ENCODE measurements at regions not wholly inside any gene's neighbourhood (a gene's known extent, or its start where the extent isn't known, plus 50 kb on each side); places are given as distances from the start of the nearest gene placed in this dataset.

DNA sequence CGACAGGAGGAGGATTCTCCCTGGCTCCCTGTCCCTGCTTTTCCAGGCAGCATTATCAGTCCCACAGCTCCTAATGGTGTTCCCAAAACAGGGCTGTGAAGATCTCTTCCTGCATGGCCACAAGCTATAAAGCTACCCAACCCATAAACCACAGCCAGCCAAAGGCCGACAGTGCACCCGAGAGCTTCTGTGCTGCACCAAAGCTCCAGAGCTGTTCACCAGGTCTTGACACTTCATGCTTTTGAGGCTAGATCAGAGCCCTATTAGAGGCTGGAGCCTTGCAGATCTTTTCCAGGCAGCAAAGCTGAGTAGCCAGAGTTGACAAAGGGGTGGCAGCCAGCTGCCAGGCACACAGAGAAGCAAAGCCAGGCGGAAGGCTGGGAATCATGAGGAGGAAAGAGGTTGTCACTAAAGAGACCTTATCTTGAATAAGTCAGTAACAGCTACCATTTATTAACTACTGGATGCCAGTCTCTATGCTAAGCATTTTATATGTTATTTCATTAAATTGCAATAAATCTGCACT, 180.4 kb downstream of the KATNAL1 start:
- peak; percentile 12 for DNase-seq (ENCODE audit: low spot score)

DNA sequence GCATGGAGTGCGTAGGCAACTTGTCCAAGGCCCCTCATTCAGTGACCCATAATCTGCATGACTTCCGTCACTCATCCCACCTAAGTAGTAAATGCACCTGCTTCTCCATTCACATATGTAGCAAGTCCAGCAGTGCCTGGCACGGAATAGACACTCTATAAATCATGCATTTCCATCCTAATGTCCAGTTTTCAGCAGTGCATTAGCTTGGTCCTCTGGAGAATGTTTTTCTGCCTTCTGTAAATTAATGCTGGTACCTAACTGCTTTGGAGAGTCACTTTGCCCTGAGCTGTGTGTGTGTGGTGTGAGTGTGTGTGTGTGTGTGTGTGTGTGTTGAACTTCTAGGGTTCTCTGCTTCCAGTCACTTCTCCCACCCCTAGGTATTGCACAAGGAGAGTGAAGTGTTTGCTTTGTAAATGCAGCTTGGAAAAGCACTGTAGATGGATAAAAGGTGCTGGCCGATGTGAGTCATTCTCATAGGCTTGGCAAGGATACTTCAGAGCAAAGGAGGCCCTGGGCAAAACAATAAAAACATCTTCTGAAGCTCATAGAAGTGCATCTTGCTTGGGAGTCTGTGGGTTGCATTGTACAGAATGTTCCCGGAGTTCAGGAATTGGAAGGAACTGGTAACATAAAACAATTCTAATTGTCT, 181.8 kb downstream of the KATNAL1 start:
- DNase-seq (ENCODE audit: low spot score) = peak; percentile 79

DNA sequence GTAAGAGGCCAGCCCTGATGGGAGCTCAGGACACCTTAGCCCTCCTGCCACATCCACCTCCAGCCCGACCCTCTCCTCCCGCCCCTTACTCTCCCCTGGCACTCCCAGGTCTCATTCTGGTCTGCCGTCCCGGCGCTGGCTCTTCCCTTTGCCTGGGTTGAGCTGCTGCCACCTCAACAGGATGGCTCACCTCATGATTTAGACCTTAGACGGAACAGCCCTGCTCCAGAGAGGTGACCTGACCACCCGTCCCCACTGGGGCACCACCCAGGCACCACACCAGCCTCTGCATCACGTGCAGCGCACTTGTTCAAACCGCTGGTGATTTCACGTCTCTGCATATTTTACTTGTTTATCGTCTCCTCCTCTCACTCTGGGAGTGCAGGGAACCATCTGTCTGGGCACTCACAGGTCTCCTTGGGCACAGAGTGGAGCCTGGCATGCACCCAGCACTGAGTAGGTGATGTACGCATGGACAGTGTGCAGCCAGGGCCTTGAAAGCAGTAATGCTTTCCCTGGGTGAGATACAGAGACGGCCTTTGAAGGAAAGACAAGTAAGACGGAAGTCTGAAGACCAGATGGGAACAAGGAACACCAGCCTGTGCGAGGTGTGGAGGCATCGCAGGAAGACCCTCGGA, 183.1 kb downstream of the KATNAL1 start:
- DNase-seq (ENCODE audit: low spot score) = no peak

DNA sequence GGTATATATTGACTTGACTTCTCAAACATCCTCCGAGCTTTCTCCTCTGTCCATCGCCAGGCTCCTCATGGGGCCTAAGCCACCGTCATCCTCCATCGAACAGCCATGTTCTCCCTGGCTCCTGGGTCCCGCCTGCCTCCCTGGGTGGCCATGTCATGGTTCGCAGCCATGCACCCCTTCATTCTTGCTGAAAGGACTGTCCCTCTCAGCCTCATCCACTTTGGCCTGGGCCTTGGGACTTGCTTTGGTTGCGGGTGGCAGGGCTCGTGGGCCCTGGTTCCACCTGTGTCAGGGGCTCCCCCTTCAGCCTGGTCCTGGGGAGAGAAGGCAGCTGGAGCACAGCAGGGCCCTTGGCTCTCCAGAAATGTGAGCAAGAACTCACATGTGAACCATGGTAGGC, 183.8 kb downstream of the KATNAL1 start:
- no peak for DNase-seq (ENCODE audit: low spot score)

DNA sequence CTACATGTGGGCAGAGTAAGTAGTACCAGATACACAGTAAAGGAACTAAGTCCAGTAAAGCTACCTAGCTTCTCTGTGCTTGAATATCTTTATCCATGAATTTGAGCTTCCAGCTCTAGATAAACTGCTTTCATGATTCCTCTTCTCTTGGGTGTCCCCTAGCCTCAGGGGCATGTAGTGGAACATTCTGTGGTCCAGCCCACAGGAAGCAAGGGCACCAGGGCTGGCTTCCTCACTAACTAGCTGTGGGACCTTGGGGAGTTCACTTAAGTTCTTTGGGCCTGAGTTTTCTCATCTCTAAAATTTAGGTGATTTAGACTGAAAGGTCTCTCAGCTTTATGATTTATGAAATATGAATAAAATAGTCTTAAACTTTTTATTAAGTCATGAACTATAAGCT, 185.7 kb downstream of the KATNAL1 start:
- DNase-seq (ENCODE audit: low spot score) = no peak

DNA sequence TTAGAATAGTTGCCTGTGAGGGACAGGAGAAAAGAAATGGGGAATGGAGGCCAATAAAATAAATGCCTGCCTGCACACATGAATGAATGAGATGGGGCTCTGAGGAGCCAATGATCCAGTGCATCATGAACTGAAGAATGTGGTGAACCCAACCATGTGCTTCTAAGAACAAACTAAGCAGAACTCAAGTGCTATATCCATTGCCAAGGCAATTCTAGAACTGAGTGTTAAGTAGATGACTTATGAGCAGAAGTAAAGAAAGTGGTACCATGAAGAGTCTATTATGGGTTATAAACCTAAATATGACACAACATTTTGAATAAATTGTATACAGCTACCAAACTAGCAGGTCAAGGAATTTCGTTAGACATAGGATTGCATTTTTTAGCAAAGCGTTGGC, 186.1 kb downstream of the KATNAL1 start:
- DNase-seq (ENCODE audit: low spot score) = no peak

DNA sequence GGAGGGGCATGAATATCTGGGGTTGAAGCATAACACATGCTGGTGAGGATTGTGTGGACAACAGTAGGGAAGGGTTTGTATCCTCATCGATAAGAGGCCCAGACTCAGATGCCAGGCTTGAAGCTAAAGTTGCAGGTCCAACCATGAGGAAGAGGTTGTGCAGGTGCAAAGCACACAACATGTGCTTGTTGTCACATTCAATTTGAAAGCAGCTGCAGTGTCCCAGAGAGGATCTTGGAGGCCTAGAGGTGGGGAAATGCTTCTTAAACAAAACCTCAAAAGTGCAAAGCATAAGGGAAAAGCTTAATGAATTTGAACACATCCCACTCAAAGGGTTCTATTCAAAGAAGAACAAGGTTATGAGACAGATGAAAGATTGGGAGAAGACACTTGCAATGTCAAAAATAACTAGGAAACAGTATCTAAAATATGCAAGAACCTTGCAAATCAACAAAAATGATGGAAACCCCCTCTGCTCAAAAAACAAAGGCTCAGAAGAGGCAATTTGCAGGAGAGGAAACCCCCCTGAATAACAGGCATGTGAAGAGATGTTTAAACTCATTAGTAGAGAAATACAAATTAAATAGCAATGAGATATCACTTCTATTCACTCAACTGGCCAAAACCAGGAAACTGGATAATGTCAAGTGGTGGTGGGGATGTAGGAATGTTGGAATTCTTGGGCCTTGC, 187.1 kb downstream of the KATNAL1 start:
- DNase-seq (ENCODE audit: low spot score) = no peak

DNA sequence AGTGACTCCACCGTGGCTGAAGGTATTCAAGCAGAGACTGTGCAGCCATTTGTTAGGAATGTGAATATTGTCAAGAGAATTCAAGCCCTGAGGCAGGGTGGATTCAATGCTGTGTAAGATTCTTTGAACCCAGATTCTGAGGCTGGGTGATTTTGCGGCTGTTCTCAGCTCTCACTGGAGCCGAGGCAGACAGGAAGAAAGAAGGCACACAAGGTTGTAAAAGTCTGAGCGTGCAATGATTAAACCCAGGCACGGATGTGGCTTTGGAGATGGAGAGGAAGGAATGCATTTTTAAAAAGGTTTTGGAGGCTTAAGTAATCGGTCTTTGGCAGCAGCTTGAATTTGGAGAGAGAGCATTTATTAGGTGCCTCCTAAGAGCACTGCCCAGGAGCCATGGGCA, 187.9 kb downstream of the KATNAL1 start:
- DNase-seq (ENCODE audit: low spot score) = peak; percentile 88

DNA sequence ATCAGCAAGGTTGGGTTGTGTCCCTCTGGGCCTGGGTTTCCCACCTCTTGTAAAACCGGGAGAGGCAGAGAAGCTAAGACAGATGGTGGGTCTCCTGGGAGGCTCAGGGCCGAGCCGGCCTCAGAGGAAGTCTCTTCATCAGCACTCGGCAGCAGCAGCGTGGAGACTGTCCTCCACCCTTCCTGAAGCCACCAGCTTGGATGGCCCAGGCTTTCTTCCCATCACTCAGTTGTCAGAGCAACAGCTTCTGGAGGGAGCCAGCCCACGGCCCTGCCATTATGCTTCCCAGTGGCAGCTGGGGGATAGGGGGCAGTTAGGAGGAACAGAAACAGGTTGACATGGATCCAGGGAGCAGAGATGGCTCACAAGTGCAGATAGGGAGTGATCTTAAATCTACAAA, 191.0 kb downstream of the KATNAL1 start:
- no peak for DNase-seq (ENCODE audit: low spot score)

DNA sequence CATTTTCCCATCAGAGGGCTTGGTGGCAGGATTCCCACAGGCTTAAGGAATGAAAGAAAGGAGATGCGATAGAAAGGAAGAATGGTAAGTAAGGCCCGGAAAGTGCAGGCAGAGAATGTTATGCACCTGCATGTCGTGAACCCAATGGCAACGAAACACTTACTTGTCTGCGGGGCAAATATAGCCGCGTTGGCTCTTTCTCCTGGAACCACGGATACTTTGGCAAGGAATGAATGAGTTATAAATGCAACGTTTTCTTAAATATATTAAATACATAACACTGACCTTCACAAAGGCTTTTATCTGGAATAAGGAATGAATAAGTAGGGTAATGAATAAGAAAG, 192.1 kb downstream of the KATNAL1 start:
- no peak for DNase-seq (ENCODE audit: low spot score)

DNA sequence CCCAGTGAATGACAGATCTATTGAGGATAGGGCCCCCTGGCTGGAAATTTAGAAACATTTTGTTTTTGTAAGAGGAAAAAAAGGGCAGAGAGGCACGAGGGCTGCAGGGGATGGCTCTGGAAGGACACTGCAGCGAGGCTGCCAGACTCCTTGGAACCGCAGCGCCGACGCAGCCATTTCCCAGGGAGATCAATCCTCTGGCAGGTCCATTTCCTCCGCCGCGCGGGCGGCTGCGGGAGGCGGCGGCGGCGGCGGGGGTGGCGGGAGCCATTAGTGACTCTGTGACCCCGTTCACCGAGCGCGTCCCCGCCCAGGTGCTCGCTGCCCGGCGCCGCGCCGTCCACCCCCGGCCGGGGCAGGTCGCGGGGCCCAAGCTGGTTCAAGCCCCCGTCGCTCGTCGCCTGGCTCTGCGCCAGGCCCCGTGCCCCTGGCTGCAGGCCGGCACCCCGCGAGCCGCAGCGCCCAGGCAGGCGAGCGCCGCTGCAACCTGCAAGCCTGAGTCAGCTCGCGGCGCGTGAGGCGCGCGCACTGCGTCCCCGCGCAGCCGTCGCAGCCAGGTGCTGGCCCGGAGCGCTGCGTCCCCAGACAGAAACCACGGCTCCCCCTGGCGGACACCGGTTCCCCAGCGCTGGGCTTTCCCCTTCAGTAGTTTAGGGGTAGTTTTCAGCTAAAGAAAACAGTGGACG, 192.6 kb downstream of the KATNAL1 start:
- peak; percentile 75 for DNase-seq (ENCODE audit: low spot score)

DNA sequence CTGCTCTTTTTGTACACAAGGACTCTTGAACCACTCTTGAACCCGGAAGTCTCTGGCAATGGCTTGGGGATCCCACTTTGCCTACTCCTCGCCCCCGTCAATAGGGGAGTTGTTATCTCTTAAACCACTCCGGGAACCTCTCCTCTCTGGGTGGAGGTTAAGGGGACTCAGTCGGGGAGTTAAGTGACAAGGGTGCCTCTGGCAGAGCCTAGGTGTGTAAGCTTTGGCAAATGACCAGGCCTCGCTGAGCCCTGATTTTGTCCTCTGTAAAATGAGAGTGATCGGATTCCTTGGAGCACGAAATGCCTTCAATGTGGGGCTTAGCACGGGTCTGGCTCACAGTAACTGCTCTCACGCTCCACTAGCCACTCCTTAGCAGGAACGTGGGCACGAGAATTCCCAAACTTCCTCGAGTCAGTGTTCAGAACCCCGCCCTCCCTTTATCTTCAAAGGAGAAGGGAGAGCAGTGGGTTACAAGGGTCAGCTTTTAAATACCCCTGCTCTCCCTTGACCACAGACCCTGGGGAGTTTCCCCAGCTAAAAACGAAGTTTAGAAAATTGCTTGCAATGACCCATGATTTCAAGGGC, 193.3 kb downstream of the KATNAL1 start:
- no peak for DNase-seq (ENCODE audit: low spot score)

DNA sequence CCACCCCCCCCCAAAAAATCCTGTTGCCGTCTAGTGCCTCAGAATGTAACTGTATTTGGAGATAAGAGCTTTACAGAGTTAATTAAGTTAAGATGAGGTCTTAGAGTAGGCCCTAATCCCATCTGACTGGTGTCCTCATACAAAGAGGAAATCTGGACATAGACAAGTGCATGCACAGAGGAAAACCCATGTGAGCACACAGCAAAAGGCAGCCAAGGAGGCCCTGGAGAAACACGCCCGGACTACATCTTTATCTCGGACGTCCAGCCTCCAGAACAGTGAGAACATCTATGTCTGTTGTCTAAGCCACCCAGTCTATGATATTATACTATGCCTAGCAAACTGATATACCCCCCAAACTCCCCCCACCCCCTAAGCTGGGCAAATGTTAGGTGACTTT, 193.8 kb downstream of the KATNAL1 start:
- DNase-seq (ENCODE audit: low spot score) = no peak

DNA sequence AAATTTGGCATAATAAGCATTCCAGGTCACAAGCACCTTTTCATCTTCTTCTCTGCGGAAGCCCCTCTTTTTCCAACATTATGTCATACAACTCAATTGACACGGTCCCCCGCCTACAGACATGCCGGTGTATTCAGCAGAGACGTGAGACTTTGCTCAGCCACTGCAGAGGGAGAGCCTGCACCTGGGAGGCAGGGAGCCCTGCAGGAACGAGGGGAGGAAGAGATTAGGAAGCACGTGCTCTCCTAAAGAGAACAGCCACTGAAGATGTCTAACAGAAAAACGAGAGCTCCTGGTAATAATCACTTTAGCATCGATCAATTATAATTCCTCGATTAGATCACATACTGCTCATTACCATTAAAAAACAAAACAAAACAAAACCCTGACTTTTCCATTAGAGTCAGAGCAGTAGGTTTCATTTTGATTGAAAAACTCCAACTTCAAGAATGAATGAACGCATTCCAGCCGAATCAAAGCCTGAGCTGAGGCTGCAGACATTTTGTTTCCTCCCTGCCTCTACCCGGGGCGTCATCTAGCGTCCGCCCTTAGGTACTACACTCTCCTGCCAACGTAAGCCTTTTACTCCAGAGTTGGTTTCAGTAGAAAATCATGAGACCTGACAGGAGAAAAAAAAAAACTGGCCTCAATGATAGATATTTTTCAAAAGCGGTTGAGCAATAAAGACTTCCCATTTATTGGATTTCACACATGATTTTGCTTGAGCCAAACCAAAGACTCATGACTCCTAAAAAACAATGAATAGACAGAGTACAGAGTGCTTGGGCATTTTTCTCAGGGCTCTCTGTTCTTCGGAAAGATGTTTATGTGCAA, 194.5 kb downstream of the KATNAL1 start:
- DNase-seq (ENCODE audit: low spot score) = peak; percentile 83

DNA sequence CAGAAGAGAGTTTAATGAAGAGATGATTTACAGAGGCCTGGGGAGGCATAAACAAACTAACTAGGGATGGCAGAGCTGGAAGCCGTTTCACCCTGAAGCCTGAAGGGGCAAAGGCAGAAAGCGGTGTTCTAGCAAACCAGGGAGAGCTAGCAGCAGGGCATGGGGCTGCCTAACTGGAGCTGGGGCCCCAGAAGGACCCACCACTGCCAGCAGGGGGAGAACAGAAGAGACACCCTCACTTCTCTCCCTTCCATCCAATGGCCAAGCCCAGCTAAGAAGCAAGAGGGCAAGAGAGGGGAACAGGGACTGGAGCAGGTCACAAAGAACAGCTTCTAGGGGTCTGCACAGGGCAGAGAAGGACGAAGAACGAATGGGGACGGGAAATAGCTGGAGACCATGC, 195.5 kb downstream of the KATNAL1 start:
- no peak for DNase-seq (ENCODE audit: low spot score)

DNA sequence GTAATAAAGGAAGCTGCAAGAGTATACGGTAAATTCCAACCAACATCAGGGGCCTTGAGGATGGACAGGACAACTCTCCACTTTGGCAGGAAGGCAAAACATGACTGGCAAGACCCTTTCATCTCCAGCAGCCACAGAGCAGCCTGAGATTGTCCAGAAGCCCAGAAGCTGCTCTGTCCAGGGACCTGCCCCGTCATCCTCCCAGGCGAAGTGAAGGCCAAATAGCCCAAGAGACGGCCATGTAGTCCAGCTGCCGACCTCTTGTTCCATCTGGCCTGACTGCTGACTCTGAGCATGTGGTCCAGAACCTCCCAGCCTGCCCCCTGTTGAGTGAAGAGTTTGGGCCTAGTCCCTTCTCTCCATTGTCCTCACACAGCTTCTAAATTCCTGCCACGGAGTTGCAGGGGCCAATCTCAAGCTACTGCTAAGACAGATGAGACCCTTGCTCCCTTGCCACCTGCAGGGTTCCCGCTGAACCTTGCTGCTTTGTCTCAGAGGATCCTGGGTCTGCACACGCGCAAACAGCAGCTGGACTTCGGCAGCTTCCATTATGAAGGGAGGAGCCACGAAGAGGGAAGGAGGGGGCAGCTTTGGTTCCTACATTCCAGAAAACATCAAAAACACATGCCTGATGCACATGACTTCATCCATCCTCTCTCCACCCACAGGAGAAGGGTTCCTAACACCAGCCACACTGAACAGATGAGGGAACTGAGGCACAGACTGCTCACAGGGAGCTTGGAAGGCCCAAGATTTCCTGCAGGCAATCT, 196.9 kb downstream of the KATNAL1 start:
- peak; percentile 50 for DNase-seq (ENCODE audit: low spot score)

DNA sequence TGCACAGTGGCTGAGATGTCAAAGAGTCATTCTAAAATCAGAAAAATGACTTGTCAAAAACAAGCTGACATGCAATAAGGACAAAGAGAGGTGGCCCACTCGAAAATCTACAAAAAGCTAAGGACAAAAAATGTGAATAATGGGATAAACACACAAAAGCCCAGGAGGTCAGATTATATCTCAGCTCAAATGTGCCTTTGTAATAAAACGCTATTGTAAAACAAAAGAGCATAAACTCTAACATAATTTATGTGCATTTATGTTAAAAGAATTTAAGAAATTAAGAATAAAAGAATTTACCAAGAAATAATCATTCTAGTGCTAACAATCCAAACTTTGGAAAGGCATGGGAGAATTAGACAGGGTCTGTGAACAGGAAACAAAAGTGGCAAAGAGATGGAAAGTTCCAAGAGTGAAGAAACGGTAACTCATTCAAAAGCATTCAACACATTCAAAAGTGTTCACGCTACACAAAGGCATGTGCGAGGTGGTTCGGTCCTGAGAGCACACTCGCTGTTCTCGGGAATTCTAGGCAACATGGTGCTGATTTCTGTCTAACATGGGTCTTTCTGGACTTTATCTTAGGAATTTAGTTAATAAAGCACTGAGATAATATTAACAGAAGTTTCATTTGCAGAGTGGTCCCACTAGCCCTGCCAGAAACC, 197.7 kb downstream of the KATNAL1 start:
- DNase-seq (ENCODE audit: low spot score) = no peak

DNA sequence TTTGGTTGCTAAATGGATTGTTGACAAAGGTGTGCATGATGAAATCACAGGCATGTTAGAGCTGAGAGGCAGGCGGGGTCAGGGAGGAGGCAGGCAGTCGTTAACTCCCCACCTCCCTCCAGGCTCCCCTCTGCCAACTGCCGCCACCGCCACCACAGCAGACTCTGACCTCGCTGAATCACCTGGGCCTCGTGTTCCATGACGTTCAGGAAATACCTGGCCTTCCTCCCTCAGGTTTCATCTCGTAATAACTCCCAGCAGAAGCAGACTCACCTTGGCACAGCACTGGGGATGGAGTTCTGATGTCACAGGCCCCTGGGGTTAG, 198.5 kb downstream of the KATNAL1 start:
- no peak for DNase-seq (ENCODE audit: low spot score)

DNA sequence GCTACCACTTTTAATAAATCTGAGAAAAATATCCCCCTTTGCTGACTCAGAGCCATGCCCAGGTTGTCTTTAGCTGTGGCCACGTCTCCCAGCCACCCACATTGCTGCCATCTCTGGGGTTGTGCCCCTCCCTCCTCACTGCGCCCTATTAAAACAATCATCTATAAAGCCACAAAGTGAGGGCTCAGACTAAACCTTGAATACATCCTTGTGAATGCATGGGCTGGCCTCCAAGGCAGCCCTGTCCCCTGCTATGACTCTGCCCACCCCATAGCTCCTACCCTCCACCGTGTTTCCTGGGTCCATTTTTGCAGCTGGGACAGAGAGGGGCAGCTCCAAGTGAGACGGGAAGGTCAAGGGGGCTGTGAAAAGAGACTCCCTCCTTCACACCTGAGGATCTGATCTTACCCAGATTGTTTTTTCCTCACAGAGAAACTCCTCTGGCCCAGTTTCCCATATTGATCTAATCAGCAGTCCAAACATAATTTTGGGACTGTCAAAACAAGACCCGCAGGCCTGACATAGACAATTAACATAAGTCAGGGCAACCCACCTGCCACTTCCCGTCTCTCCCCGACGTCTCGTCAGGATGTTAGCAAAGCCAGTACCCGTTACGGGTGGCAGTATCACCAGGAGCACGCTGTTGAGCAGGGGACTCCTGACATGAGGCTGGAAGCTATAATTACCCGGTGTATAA, 199.0 kb downstream of the KATNAL1 start:
- no peak for DNase-seq (ENCODE audit: low spot score)

All from AG08395 (cell line).